Astrocyte (in vitro differentiated cells and primary cell): ENCODE measurements at regions not wholly inside any gene's neighbourhood (a gene's known extent, or its start where the extent isn't known, plus 50 kb on each side); places are given as distances from the start of the nearest gene placed in this dataset.

Experiments
- DNase-seq: peaks from one replicate; pipeline ENCODE4 v3.0.0-alpha.2; 2010; ENCODE audit warnings: low read depth
- FAIRE-seq: peaks from 2 replicates; lab custom pipeline; 2011; peaks lifted over from hg19 to GRCh38; lab: Jason Lieb, UNC
- H2AFZ ChIP-seq: 2 replicates; pipeline ENCODE4 v1.6.0; 2012; ENCODE audit warnings: low read depth, low read length, inconsistent platforms
- H3K27ac ChIP-seq: 2 replicates; pipeline ENCODE4 v1.5.1; 2011; ENCODE audit warnings: low read depth, low read length, inconsistent platforms
- H3K27me3 ChIP-seq: 2 replicates; pipeline ENCODE4 v1.6.0; 2011; ENCODE audit warnings: low read length, inconsistent platforms; ENCODE audit not compliant: insufficient read depth
- H3K36me3 ChIP-seq: 2 replicates; pipeline ENCODE4 v1.5.1; 2011; ENCODE audit warnings: low read length, inconsistent platforms; ENCODE audit not compliant: insufficient read depth
- H3K4me1 ChIP-seq: 2 replicates; pipeline ENCODE4 v1.5.1; 2011; ENCODE audit warnings: low read length, inconsistent platforms; ENCODE audit not compliant: insufficient read depth
- H3K4me2 ChIP-seq: 2 replicates; pipeline ENCODE4 v1.6.0; 2012; ENCODE audit warnings: low read length, inconsistent platforms
- H3K4me3 ChIP-seq: 2 replicates; pipeline ENCODE4 v1.5.1; 2011; ENCODE audit warnings: low read depth, mild to moderate bottlenecking, low read length, inconsistent platforms; ENCODE audit not compliant: insufficient read depth
- H3K79me2 ChIP-seq: 2 replicates; pipeline ENCODE4 v1.6.0; 2012; ENCODE audit warnings: mild to moderate bottlenecking, low read length, inconsistent platforms; ENCODE audit not compliant: insufficient read depth
- H3K9ac ChIP-seq: 2 replicates; pipeline ENCODE4 v1.6.0; 2012; ENCODE audit warnings: mild to moderate bottlenecking, low read length, inconsistent platforms
- H3K9me3 ChIP-seq: 2 replicates; pipeline ENCODE4 v1.5.1; 2012; ENCODE audit warnings: low read depth, mild to moderate bottlenecking, low read length, inconsistent platforms; ENCODE audit not compliant: insufficient read depth
- H4K20me1 ChIP-seq: 2 replicates; pipeline ENCODE4 v1.6.0; 2012; ENCODE audit warnings: low read length, inconsistent platforms; ENCODE audit not compliant: insufficient read depth
- H3K27ac Mint-ChIP-seq: one replicate; pipeline ENCODE4 v1.8.0; 2021; ENCODE audit warnings: mild to moderate bottlenecking, mixed read lengths; ENCODE audit not compliant: unreplicated experiment
- H3K27me3 Mint-ChIP-seq: one replicate; pipeline ENCODE4 v1.8.0; 2021; ENCODE audit warnings: low read depth, mixed read lengths; ENCODE audit not compliant: unreplicated experiment
- H3K36me3 Mint-ChIP-seq: one replicate; pipeline ENCODE4 v1.8.0; 2021; ENCODE audit warnings: low read depth, mixed read lengths; ENCODE audit not compliant: unreplicated experiment
- H3K4me1 Mint-ChIP-seq: one replicate; pipeline ENCODE4 v1.8.0; 2021; ENCODE audit warnings: low read depth, mixed read lengths; ENCODE audit not compliant: unreplicated experiment
- H3K4me3 Mint-ChIP-seq: one replicate; pipeline ENCODE4 v1.8.0; 2021; ENCODE audit warnings: mild to moderate bottlenecking, moderate library complexity, mixed read lengths; ENCODE audit not compliant: unreplicated experiment
- H3K9me3 Mint-ChIP-seq: one replicate; pipeline ENCODE4 v1.8.0; 2021; ENCODE audit warnings: mild to moderate bottlenecking, mixed read lengths; ENCODE audit not compliant: unreplicated experiment
- EZH2 ChIP-seq: IDR thresholded peaks from 2 replicates; pipeline ENCODE4 v1.6.1; 2012; ENCODE audit warnings: mild to moderate bottlenecking, low read length, inconsistent platforms; ENCODE audit not compliant: insufficient read depth
- TF ChIP-seq, protein P1 (sequence below): IDR thresholded peaks from 2 replicates; pipeline ENCODE4 v1.5.1; 2011; ENCODE audit warnings: low read depth, mild to moderate bottlenecking, inconsistent platforms, low read length, moderate library complexity; ENCODE audit not compliant: insufficient read depth

DNA sequence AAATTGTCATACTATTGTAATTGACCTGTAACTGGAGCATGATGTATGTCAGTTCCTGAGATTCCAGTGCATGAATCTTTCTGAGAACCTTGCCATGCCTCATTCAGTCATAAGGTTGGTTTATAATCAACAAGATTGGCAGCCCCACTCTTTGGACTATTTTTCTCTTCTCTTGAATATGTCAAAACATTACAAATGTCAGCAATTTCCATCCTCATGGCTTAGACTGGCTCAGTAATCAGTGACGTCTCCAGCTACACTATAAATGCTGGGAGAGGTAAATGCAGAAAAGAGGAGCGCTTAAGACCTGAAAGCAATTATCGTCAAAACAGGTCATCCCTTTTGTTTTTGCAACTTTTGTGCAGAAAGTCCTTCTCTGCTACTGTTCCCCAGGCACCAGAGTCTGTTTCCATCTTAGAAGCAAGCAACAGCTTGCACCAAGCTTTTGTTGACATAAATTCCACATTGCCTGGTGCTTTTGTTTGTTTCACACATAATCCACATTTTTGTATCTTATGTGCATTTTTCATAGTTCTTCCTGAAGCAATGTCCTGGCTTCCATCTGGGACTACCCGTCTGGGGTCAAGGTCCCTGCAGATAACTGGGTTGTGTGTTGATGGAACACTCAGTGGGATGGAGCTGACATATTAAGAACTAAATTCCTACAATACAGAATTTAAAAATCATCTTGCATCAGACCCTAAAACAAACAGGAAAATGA lies 149.8 kb downstream of the OSR1 start:
- Histone ChIP-seq H3K4me2 (no peak overlapping the region), H3K79me2 (no peaks in the 10 kb centered on the region), H3K4me1 (no peaks in the 10 kb centered on the region), H3K36me3 (no peaks in the 10 kb centered on the region), H3K27me3 (no peaks in the 10 kb centered on the region), H4K20me1 (no peaks in the 10 kb centered on the region), H3K27ac (no peak overlapping the region), H3K9me3 (no peaks in the 10 kb centered on the region), H3K9ac (no peak overlapping the region), H3K4me3 (no peak overlapping the region), H2AFZ (no peak overlapping the region)
- TF ChIP-seq EZH2: no peak
- TF ChIP-seq, protein P1, sequence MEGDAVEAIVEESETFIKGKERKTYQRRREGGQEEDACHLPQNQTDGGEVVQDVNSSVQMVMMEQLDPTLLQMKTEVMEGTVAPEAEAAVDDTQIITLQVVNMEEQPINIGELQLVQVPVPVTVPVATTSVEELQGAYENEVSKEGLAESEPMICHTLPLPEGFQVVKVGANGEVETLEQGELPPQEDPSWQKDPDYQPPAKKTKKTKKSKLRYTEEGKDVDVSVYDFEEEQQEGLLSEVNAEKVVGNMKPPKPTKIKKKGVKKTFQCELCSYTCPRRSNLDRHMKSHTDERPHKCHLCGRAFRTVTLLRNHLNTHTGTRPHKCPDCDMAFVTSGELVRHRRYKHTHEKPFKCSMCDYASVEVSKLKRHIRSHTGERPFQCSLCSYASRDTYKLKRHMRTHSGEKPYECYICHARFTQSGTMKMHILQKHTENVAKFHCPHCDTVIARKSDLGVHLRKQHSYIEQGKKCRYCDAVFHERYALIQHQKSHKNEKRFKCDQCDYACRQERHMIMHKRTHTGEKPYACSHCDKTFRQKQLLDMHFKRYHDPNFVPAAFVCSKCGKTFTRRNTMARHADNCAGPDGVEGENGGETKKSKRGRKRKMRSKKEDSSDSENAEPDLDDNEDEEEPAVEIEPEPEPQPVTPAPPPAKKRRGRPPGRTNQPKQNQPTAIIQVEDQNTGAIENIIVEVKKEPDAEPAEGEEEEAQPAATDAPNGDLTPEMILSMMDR: no peak
- H3K4me1 Mint-ChIP-seq: no peaks in the 10 kb centered on the region
- peaks cover 5% of the 10 kb centered on the region for H3K27me3 Mint-ChIP-seq
- H3K27ac Mint-ChIP-seq: no peak overlapping the region
- FAIRE-seq (no peak), DNase-seq (no peak)
- no peaks in the 10 kb centered on the region for H3K9me3 Mint-ChIP-seq
- H3K4me3 Mint-ChIP-seq: no peak overlapping the region
- no peaks in the 10 kb centered on the region for H3K36me3 Mint-ChIP-seq

DNA sequence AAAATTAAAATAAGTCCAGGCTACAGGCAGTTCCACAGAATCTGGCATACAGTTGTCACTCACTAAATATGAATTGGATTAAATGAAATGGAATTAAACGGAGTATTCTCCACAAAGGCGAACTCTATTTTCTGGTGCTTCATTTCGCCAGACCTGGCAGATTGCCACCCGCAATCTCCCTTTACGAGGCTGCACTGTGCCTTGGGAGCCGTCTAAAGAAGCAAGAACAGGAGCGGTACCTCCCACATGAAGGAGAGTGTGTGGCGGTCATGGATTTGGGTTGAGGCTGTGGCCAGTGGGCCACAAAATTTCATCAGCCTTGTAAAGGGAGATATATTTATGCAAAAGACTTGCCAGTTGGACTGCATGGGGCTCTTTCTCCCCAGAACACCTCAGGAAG lies 151.0 kb downstream of the OSR1 start:
- TF ChIP-seq, protein P1: no peak
- TF ChIP-seq EZH2: no peak
- no peak for DNase-seq
- no peaks in the 10 kb centered on the region for H4K20me1 ChIP-seq
- Mint-ChIP-seq H3K9me3 (no peaks in the 10 kb centered on the region), H3K4me1 (no peaks in the 10 kb centered on the region), H3K4me3 (no peak overlapping the region), H3K36me3 (no peaks in the 10 kb centered on the region), H3K27ac (no peak overlapping the region), H3K27me3 (peaks cover 5% of the 10 kb centered on the region)
- no peaks in the 10 kb centered on the region for H3K9me3 ChIP-seq
- no peak overlapping the region for H3K9ac ChIP-seq
- no peak overlapping the region for H3K4me2 ChIP-seq
- no peak overlapping the region for H3K27ac ChIP-seq
- no peak overlapping the region for H3K4me3 ChIP-seq
- no peaks in the 10 kb centered on the region for H3K36me3 ChIP-seq
- no peaks in the 10 kb centered on the region for H3K27me3 ChIP-seq
- no peak for FAIRE-seq
- H3K4me1 ChIP-seq: no peaks in the 10 kb centered on the region
- no peak overlapping the region for H2AFZ ChIP-seq
- no peaks in the 10 kb centered on the region for H3K79me2 ChIP-seq

DNA sequence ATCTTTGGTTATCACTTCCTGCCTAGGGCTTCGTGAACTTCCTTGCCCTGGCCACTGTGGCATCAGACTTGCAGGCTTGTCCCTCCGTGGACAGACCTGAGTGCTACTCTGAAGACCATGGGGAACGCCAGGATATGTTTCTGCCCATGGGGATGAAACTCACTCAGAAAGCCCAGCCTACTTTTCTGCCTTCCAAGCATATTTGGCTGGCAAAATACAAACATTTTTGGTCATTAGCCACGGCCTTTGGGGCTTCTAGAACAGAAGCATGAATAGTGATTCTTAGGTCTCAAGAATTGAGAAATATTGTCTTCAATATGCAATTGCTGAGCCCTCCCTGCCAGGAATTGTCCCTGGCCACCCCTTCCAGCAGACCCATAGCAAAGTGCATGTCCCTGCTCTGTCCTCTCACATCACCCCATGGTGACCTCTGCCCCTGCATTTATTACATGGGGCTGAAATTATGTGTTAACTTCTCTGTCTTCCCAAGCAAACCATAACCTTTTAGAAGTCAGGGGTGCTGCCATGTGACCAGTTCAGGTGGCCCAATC lies 152.4 kb downstream of the OSR1 start:
- no peaks in the 10 kb centered on the region for H3K27me3 ChIP-seq
- no peak overlapping the region for H3K27ac Mint-ChIP-seq
- no peak overlapping the region for H3K4me2 ChIP-seq
- no peaks in the 10 kb centered on the region for H3K9me3 ChIP-seq
- H3K4me3 ChIP-seq: no peak overlapping the region
- no peak for TF ChIP-seq EZH2
- TF ChIP-seq, protein P1: no peak
- H3K4me1 ChIP-seq: no peaks in the 10 kb centered on the region
- no peaks in the 10 kb centered on the region for H3K79me2 ChIP-seq
- H3K9me3 Mint-ChIP-seq: no peaks in the 10 kb centered on the region
- H3K4me1 Mint-ChIP-seq: no peaks in the 10 kb centered on the region
- no peak overlapping the region for H3K9ac ChIP-seq
- DNase-seq (no peak), FAIRE-seq (no peak)
- H3K36me3 Mint-ChIP-seq: no peaks in the 10 kb centered on the region
- H3K4me3 Mint-ChIP-seq: no peak overlapping the region
- peaks cover 7% of the 10 kb centered on the region for H3K27me3 Mint-ChIP-seq
- no peak overlapping the region for H2AFZ ChIP-seq
- no peaks in the 10 kb centered on the region for H3K36me3 ChIP-seq
- no peak overlapping the region for H3K27ac ChIP-seq
- no peaks in the 10 kb centered on the region for H4K20me1 ChIP-seq
